ENCODE measurements at regions not wholly inside any gene's neighbourhood (a gene's known extent, or its start where the extent isn't known, plus 50 kb on each side); places are given as distances from the start of the nearest gene placed in this dataset.
"Not testable (repeated sequence)": the region's sequence is repeated elsewhere in the genome, so short reads cannot be mapped to it uniquely, and the experiment has no call there.

DNA sequence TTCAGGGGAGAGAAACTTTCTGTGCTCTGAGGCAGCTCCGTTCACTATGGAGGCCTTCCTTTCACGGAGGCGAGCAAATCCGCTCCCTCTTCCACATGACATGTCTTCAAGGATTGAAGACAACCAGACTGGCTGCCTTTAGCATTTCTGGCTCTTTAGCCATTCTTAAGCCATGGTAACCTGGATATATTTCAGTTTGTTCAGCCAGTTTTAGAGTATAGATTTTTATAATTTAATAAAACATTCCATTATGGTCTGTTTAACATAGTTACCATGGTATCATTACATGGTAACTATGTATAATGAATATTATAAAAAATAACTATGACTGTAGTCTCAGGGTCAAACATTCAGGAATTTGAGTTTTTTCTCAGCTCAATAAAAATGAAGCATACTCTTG, 54.2 kb upstream of the NFIA start:
- no peak for FAIRE-seq

- FAIRE-seq: not testable (repeated sequence)
Measured at GRCh38 chr1:61018068-61018467, 64.3 kb upstream of the NFIA start.

GRCh38 chr1:61017651-61018050, 64.7 kb upstream of the NFIA start:
- no peak for FAIRE-seq

DNA sequence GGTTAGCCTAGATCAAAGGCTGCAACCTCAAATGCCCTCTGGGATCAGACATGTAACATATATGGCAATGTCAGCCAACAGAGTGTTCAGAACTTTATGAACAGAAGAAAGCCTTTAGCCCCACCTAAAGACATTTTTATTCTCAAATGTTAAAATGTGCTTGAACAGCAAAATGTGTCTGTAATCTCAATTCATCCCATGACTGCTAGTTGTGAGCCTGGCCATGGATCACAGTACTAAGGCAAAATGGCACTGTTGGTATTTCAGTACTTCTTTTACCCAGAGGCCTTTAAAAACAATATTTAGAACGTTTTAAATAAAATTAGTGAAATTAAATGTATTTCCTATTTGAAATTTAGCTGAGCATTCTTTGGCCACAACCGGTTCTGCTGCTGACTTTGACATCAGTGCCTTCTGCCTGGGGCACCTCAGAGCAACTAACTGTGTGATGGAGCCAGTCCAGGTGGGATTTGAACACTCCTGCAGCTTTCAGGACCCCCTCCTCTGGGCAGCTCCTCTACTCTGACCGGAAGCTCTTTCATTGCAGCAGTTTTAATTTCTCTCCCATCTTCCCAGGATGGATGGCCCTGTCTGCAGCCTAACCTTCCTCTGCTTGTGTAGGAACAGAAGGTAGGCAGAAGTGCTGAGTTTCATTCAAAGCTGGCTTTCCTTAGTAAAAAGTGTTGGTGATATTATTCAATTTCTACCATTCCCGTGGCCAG, 68.3 kb upstream of the NFIA start:
- no peak for FAIRE-seq

DNA sequence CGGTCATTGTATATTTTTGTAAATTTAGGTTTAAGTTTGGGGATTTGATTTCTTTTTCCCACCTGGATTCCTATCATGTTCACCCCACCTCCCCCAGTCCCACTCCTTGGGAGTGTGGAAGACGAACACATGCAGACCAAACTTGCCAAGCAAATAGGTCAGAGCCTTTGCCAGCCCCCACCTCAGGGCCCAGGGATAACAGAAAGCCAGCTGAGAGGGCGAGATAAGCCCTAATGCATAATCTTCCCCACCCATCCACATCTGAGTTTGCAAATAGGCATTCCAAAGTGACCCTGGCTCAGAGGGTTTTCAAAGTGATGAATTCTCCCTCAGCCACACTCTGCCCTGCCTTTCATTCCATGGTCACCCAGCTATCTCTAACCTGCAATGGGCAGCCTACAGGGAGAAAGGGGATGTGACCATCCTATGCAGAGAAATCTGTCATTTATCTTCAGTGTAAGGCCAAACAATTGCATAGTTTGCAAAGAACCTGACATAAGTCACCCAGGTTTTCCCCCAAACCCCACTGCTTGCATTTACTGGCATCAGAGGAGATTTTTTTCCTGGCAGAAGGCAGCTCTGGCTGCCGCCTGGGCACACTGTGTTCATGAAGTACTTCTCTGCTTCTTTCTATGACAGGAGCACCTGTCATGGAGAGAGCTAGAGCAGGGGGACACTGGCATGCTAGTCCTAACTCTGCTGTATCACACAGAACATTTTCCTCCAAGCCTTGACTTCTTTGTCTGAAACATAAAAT, 69.0 kb upstream of the NFIA start:
- no peak for FAIRE-seq

GRCh38 chr1:61012341-61012761, 70.0 kb upstream of the NFIA start:
- FAIRE-seq: no peak

GRCh38 chr1:61011561-61012263, 70.6 kb upstream of the NFIA start:
- FAIRE-seq: no peak

DNA sequence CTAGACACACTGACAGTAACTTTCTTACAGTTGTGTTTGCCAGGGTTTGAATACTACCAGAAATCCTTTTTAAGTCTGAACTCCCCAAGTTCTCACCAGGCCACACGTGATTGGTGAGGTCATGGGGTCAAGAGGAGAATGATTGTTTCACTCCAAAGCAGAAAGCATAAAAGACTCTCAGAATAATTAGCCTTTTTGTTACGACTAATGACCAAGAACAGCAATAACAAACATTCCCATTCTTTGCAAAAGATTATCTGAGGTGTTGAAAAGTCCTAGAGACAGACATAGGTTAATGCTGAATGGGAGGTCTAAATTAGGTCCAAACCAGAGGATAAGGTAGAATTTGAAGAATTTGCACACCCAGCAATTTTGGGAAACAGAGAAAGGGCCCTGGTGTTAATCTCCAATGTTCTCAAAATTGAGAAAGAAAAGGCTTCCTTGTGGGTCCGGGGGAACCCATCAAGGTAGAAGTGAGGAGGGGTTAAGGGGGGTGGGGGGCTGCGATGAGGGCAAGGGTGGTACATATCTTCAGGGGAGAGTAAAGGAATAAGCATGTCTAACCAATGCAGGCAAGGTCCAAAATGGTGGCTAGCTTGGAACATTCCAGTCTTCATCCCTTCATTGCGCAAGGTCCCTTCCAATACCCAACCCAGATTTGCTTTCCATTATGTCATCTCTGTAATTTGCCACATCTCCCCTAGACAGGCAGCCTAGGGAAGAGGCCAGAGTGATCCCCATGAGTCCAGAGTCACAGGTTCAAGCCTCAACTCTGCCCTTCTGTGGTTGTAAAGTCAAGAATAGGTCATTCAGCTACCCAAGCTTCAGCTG, 74.6 kb upstream of the NFIA start:
- no peak for FAIRE-seq

DNA sequence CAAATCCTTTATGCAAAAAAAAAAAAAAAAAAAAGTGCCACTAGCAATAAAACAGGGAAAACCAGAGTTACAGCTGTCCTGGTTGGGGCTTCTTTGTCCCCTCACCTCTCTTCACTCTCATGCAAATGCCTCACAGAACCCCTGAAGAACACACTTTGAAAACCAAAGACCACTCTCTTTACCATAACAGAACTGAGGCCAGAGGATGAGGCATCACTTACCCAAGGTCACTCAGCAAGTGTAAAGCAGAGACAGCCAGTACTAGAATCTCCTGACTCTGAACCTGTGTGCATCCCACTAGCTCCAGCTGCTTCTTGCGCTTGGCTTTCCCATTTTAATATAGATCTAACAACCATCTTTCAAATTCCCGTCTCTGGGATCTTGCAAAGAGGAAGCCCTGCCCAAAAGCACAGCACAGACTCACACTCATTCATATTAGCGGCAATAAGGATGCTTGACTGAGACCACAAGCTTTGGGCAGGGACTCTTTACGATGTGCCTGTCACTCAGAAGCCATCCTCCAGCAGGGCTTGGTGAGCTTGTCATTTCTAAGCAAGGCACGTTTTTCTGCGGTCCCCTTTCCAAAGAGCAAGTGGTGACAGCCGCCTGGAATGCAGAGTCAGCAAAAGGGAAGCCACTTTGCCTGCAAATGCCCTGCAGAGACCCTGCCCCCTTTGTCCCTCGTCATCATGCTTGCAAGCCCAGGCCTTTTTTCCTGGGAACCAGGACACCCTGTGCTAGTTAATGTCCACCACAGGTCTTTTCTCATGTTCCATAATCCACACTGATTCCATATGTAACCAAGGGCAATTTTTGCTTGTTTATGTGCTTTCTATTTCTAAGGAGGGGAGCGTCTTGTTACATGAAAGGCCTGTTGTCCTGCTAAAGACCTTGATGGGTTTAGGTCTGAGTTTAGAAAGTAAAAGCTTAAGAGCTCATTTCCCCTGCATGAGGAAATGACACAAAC, 76.5 kb upstream of the NFIA start:
- FAIRE-seq: no peak

DNA sequence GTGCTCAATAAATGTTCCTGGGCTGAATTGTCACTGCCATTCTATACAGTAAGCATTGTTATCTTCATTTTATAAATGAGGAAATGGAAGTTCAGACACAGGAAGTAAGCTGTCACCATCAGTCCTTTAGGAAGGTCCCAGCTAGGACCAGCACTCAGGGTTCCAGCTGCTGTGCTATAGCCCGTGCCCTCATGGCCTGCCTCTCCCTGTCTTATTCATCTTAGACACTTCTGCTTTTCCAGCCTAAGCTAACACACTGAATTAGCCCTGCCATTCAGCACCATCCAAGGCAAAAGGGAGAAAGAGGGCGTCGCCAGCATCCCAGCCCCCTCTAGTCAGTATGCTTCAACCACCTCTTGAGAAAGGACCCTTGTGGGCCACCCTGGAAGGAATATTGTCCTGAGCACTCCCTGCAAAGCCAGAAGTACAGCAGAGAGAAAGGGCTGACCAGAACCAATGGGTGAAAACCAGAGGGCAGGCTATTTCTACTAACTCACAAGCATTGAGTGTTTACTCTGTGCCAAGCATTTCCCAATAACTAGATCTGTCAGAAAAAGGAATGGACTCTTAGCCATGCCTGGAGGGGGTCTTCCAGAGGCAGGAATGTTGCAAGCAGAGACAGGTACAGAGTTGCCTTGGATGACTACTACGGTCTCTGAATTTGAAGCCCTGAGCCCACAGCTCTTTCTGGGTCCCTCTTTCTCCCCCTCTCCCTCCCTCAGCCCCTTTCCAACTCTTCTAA, 77.9 kb upstream of the NFIA start:
- no peak for FAIRE-seq

- no peak for FAIRE-seq
Measured at GRCh38 chr1:61000327-61000726, 82.0 kb upstream of the NFIA start.

DNA sequence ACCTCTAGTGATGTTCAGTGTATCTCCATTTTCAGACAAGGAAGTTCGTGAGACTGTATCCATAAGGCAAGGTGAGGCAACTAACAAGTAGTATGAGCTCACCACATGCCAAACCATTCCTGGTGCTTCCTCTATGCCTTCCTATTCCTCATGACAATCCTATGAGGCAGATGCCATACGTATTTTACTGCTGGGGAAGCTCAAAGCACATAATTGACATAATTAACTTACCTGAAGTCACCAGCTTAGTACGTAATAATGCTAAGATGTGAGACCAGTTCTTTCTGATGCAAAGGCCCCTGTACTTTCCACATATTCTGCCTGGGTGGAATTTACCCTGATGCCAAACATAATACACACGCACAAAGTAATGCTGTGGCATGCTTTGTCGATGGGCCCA, 83.6 kb upstream of the NFIA start:
- no peak for FAIRE-seq

DNA sequence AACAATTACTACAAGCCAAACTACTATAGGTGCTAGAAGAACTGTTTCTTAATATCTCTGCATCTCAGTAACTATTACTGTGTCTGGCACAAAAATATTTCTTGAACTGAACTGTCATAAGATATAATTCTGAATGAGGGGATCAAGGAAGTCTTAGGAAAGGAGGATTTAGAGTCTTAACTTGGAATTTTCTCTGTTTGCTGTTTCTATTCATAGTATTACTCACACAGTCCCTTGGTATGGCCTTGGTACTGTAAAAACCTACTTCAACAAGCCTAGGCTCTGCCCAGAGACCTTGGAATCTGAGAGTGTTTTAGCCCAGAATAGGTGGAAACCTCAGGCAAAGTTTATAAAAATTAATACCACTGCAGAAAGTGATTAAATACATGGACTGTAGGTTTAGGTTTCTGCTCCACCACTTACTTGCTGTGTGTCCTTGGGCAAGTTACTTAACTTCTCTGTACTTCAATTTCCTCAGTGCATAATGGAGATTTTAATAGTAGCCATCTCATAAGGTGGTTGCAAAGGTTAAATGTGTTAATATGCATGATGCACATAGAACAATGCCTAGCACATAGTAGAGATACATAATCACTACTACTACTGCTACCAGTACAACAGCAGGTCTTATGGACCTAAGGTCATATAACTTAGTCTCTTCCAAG, 87.4 kb upstream of the NFIA start:
- FAIRE-seq: no peak

GRCh38 chr1:60994369-60994768, 88.0 kb upstream of the NFIA start:
- no peak for FAIRE-seq

DNA sequence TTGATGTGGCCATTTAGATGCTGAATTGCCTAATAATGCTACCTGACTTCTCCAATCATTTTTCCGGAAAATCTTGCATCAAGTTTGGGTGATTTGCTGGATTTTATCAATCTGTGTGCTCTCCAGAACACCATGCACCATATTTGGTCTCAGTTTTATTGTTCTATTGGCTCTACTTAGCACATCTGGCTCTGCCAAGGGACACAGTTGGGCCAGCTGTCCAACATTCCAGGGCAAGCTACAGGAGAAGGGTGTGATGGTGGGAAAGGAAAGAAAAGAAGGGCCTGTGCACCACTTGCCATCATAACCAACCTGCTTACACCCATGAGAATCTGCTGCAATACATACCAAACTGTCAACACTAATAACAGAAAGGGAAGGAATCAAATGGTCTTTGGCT, 90.2 kb upstream of the NFIA start:
- no peak for FAIRE-seq

DNA sequence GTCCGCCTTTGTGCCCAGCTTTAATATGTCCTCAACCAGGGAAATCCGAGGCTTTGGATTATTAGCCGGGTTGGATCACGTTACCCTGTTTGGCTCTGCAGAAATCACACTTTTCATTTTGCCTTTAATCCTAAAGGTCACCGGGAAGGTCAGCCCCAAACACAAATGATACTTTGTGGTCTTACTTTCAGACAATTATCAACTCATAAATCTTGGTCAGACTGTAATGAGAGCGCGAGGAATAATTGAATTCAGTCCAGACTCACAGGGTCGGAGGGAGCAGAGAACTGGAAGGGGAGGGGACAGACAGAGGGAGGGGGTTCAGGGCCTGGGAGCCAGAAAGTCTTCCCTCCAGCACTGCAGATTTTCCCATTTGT, 91.7 kb upstream of the NFIA start:
- no peak for FAIRE-seq

DNA sequence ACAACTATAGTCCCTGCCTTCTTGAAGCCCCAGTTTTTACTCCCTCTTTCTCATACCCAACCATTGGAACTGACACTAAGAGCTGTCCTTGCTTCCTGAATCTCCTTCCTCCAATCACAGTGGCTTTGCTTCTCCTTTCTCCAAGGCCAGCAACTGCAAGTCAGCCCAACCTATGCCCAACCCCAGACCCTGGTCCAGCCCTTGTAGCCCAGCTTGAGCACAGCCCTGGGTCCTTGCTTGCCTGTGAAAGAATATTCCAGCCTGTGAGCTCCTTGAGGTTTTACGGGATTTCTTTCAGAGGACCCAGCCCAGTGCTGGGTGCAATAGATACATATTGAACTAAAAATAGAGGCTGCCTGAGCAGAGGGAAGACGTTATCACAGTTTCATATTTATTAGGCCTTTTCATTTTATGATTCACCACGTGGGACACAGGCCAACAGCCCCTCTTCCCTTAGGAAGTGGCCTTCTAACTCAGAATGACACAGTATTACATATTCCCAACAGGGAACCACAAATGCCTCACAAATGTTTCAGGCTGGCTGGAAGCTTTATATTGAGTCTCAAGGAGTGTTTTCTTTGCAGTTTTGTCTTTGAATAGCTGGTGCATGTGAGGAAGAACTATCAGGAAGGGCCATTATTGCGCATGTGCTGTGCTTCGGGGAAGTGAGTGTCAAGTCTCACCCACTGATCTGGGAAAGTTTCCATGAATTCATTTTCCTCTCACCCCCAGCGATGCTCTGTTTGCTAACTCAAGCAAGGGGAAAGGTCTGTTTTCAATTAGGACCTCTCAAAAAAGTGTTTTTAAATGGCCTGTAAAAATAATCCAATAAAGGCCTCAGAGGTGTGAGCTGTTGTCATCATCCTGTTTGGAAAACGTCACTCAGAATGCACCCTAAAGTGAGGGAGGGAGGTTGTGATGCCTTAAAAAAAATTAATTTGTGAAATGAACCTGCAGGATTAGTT, 92.3 kb upstream of the NFIA start:
- no peak for FAIRE-seq

GRCh38 chr1:60988891-60989290, 93.5 kb upstream of the NFIA start:
- FAIRE-seq: no peak

GRCh38 chr1:60987904-60988303, 94.5 kb upstream of the NFIA start:
- no peak for FAIRE-seq

All from endometrium (tissue), 2 donors.